Testis (tissue), 2 donors: ENCODE measurements at regions not wholly inside any gene's neighbourhood (a gene's known extent, or its start where the extent isn't known, plus 50 kb on each side); places are given as distances from the start of the nearest gene placed in this dataset.

ENCODE experiments used
- DNase-seq: peaks from one replicate; pipeline ENCODE4 v3.0.0-alpha.2; 2019
- H3K27ac ChIP-seq, 2 donors: fragments of 200-600 bp; sonication (generic); one replicate each; pipeline ENCODE4 v1.5.1; 2019
- H3K27me3 ChIP-seq: fragments of 200-600 bp; sonication (generic); one replicate; pipeline ENCODE4 v1.5.1; 2019
- H3K36me3 ChIP-seq: fragments of 200-600 bp; sonication (generic); one replicate; pipeline ENCODE4 v1.5.1; 2017; ENCODE audit warnings: low read depth; ENCODE audit errors: missing control alignments
- H3K4me1 ChIP-seq: fragments of 200-600 bp; sonication (generic); one replicate; pipeline ENCODE4 v1.5.1; 2019
- H3K4me3 ChIP-seq, 2 donors: fragments of 200-600 bp; sonication (generic); one replicate each; pipeline ENCODE4 v1.5.1; 2017 to 2019
- H3K9me3 ChIP-seq: fragments of 200-600 bp; sonication (generic); one replicate; pipeline ENCODE4 v1.5.1; 2017
- CTCF ChIP-seq, 3 experiments: fragments of 450-650 bp in 2 of 3; fragments of 200-600 bp in 1 of 3; sonication (generic) in 1 of 3; IDR thresholded peaks; one replicate each; pipeline ENCODE4 v1.5.1; 2016 to 2019; ENCODE audit warnings: antibody characterized with exemption in 3 of 3, mild to moderate bottlenecking in 2 of 3, moderate library complexity in 1 of 3
- POLR2A ChIP-seq: fragments of 450-650 bp; IDR thresholded peaks from one replicate; pipeline ENCODE4 v1.6.1; 2017; ENCODE audit warnings: antibody characterized with exemption, mild to moderate bottlenecking, moderate library complexity
- WGBS, 2 donors: methylation state at CpG; one replicate each; pipeline ENCODE4 v1.1.5; 2018; 5-methylcytosine and 5-hydroxymethylcytosine counted together
- intact Hi-C: fragments of 100-400 bp; cut with DNase I; formaldehyde crosslinking; loops from one replicate; pipeline ENCODE4 v1.15.1; 2023; ENCODE audit warnings: low total_unique reads

- H3K4me3 ChIP-seq, result no peak overlapping the region
- no peak for DNase-seq
- H3K27ac ChIP-seq, result no peak overlapping the region
- no peak for TF ChIP-seq CTCF (IDR thresholded peaks at IDR 0.05)
- TF ChIP-seq POLR2A, result no peak
- H3K4me1 ChIP-seq, result no peaks in the 10 kb centered on the region
- H3K36me3 ChIP-seq, result no peaks in the 10 kb centered on the region
- H3K9me3 ChIP-seq, result no peaks in the 10 kb centered on the region
- H3K27me3 ChIP-seq, result no peaks in the 10 kb centered on the region
- WGBS, 2 donors, result 60 to 69% methylated on average over 21 to 22 of the region's 22 CpGs
- intact Hi-C loops, result no loop called here
Observed at GRCh38 chr16:48905632-48906505, 295.9 kb upstream of the N4BP1 start.

GRCh38 chr16:48904333-48904732 is 294.4 kb upstream of the N4BP1 start:
- Histone ChIP-seq H3K4me3 (no peak overlapping the region), H3K36me3 (no peaks in the 10 kb centered on the region), H3K4me1 (no peaks in the 10 kb centered on the region), H3K27ac (no peak overlapping the region), H3K9me3 (no peaks in the 10 kb centered on the region), H3K27me3 (no peaks in the 10 kb centered on the region)
- intact Hi-C loops, result no loop called here
- 63 to 70% methylated on average over 5 of the region's 5 CpGs for WGBS, 2 donors
- no peak for TF ChIP-seq POLR2A
- TF ChIP-seq CTCF (IDR thresholded peaks at IDR 0.05), result no peak
- DNase-seq, result no peak

- no peak for DNase-seq
- Histone ChIP-seq H3K4me3 (no peak overlapping the region), H3K27ac (no peak overlapping the region), H3K9me3 (no peaks in the 10 kb centered on the region), H3K27me3 (no peaks in the 10 kb centered on the region), H3K36me3 (no peaks in the 10 kb centered on the region), H3K4me1 (no peaks in the 10 kb centered on the region)
- WGBS, 2 donors, result 54 to 58% methylated on average over 7 of the region's 7 CpGs
- intact Hi-C loops, result no loop called here
- TF ChIP-seq CTCF (IDR thresholded peaks at IDR 0.05) (no peak), POLR2A (no peak)
Observed at GRCh38 chr16:48903039-48903438, 293.1 kb upstream of the N4BP1 start.

- no peaks in the 10 kb centered on the region for H3K27me3 ChIP-seq
- no peak overlapping the region for H3K27ac ChIP-seq
- no peaks in the 10 kb centered on the region for H3K36me3 ChIP-seq
- 62 to 67% methylated on average over 7 to 9 of the region's 9 CpGs for WGBS, 2 donors
- intact Hi-C loops, result no loop called here
- no peak for DNase-seq
- TF ChIP-seq POLR2A (no peak), CTCF (IDR thresholded peaks at IDR 0.05) (no peak)
- H3K9me3 ChIP-seq, result no peaks in the 10 kb centered on the region
- no peak overlapping the region for H3K4me3 ChIP-seq
- no peaks in the 10 kb centered on the region for H3K4me1 ChIP-seq
Observed at GRCh38 chr16:48901712-48902374, 291.9 kb upstream of the N4BP1 start.
